K562 (cell line): ENCODE measurements at regions not wholly inside any gene's neighbourhood (a gene's known extent, or its start where the extent isn't known, plus 50 kb on each side); places are given as distances from the start of the nearest gene placed in this dataset.

ENCODE experiments used
- CHD1 ChIP-seq: fragments of 200-600 bp; sonication (generic); IDR thresholded peaks from one replicate; pipeline ENCODE4 v1.6.1; 2012; ENCODE audit warnings: mild to moderate bottlenecking, moderate library complexity, low read length, inconsistent platforms
- DIDO1 ChIP-seq: fragments of 450-650 bp; IDR thresholded peaks from 2 replicates; pipeline ENCODE4 v1.6.1; 2016; ENCODE audit warnings: low read depth, missing biosample characterization, missing genetic modification characterization
- FOXJ3 ChIP-seq: sonication (generic); formaldehyde crosslinking; IDR thresholded peaks from 2 replicates; pipeline ENCODE4 v1.4.0; 2020; ENCODE audit warnings: mild to moderate bottlenecking, missing genetic modification reagents
- FOXK1 ChIP-seq: sonication (generic); formaldehyde crosslinking; IDR thresholded peaks from 2 replicates; pipeline ENCODE4 v1.8.0; 2022; ENCODE audit warnings: missing genetic modification reagents, mild to moderate bottlenecking, borderline replicate concordance
- HDAC6 ChIP-seq: IDR thresholded peaks from 2 replicates; pipeline ENCODE4 v1.6.1; 2012; ENCODE audit warnings: low read depth, mild to moderate bottlenecking, control low read depth, inconsistent platforms, low read length, moderate library complexity
- L3MBTL2 ChIP-seq: fragments of 450-650 bp; IDR thresholded peaks from 2 replicates; pipeline ENCODE4 v1.6.1; 2016; ENCODE audit warnings: mild to moderate bottlenecking, moderate library complexity
- POLR3A ChIP-seq: IDR thresholded peaks from 2 replicates; pipeline ENCODE4 v1.6.1; 2011; ENCODE audit warnings: borderline replicate concordance, mild to moderate bottlenecking, moderate library complexity; ENCODE audit not compliant: insufficient read length, insufficient read depth; ENCODE audit errors: extremely low read depth
- PPARD ChIP-seq: fragments of 250-450 bp; sonication (Bioruptor Pico); IDR thresholded peaks from 2 replicates; pipeline ENCODE4 v1.8.0; 2022; ENCODE audit warnings: inconsistent platforms, mild to moderate bottlenecking, moderate library complexity
- PTBP1 ChIP-seq: fragments of 200-400 bp; formaldehyde crosslinking; IDR thresholded peaks from 2 replicates; pipeline ENCODE4 v1.6.1; 2017; ENCODE audit warnings: low read depth, low read length
- SMAD2 ChIP-seq: fragments of 150-350 bp; IDR thresholded peaks from 2 replicates; pipeline ENCODE4 v1.6.1; 2014; ENCODE audit warnings: low read depth, mild to moderate bottlenecking, low read length
- TBP ChIP-seq: optimal IDR thresholded peaks from 2 replicates; pipeline ENCODE3; 2011; ENCODE audit warnings: low read depth, low read length, improper control_type of control experiment
- TRIM24 ChIP-seq, 2 experiments: fragments of 450-650 bp; IDR thresholded peaks; 2 replicates each; pipeline ENCODE4 v1.6.1; 2016
- YBX1 ChIP-seq: fragments of 450-650 bp; IDR thresholded peaks from 2 replicates; pipeline ENCODE4 v1.7.1; 2016; ENCODE audit warnings: mild to moderate bottlenecking
- ZC3H8 ChIP-seq: fragments of 450-650 bp; IDR thresholded peaks from 2 replicates; pipeline ENCODE4 v1.6.1; 2017
- ZNF668 ChIP-seq: fragments of 250-450 bp; sonication (Bioruptor Pico); IDR thresholded peaks from 2 replicates; pipeline ENCODE4 v1.8.0; 2022; ENCODE audit warnings: mild to moderate bottlenecking, inconsistent platforms
- ZNF764 ChIP-seq: fragments of 250-450 bp; sonication (Bioruptor Pico); IDR thresholded peaks from 2 replicates; pipeline ENCODE4 v1.4.0; 2020; ENCODE audit warnings: low read depth, mild to moderate bottlenecking, moderate library complexity
- ZNF79 ChIP-seq: fragments of 250-450 bp; sonication (Bioruptor Pico); IDR thresholded peaks from 2 replicates; pipeline ENCODE4 v1.4.0; 2020; ENCODE audit warnings: low read depth, mild to moderate bottlenecking, moderate library complexity
- TF ChIP-seq, protein P1 (sequence below), 2 experiments: fragments of 450-650 bp in 1 of 2; IDR thresholded peaks; 2 replicates each; pipeline ENCODE4 v1.6.1; 2011 to 2017; ENCODE audit warnings: low read depth in 2 of 2, antibody characterized with exemption in 1 of 2, borderline replicate concordance in 1 of 2, low read length in 1 of 2, mild to moderate bottlenecking in 1 of 2, mixed read lengths in 1 of 2; ENCODE audit not compliant: control insufficient read depth in 1 of 2
- TF ChIP-seq, protein P2 (sequence below): fragments of 250-450 bp; sonication (Bioruptor Pico); IDR thresholded peaks from 2 replicates; pipeline ENCODE4 v1.8.0; 2022; ENCODE audit warnings: inconsistent platforms, mild to moderate bottlenecking, moderate library complexity, borderline replicate concordance
- TF ChIP-seq, protein P3 (sequence below): fragments of 250-450 bp; sonication (Bioruptor Pico); IDR thresholded peaks from 2 replicates; pipeline ENCODE4 v1.5.0; 2021; ENCODE audit warnings: mild to moderate bottlenecking, borderline replicate concordance

DNA sequence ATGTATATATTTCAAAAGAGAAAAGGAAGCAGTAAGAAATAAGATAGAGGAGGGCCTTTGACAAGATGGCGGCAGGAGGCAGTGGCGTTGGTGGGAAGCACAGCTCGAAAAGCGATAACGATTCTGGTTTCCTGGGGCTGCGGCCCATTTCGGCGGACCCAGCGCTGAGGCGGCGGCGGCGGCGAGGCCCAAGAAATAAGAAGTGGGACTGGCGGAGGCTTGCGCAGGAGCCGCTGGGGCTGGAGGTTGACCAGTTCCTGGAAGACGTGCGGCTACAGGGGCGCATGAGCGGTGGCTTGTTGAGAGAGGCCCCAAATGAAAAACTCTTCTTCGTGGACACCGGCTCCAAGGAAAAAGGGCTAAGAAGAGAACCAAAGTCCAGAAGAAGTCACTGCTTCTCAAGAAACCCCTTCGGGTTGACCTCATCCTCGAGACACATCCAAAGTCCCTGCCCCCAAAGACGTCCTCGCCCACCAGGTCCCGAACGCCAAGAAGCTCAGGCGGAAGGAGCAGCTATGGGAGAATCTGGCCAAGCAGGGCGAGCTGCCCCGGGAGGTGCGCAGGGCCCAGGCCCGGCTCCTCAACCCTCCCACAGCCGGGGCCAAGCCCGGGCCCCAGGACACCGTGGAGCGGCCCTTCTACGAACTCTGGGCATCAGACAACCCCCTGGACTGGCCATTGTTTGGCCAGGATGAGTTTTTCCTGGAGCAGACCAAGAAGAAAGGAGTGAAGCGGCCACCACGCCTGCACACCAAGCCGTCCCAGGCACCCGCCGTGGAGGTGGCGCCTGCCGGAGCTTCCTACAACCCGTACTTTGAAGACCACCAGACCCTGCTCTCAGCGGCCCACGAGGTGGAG is 624.3 kb downstream of the MCTP2 start (continued):
- TF ChIP-seq, protein P1, sequence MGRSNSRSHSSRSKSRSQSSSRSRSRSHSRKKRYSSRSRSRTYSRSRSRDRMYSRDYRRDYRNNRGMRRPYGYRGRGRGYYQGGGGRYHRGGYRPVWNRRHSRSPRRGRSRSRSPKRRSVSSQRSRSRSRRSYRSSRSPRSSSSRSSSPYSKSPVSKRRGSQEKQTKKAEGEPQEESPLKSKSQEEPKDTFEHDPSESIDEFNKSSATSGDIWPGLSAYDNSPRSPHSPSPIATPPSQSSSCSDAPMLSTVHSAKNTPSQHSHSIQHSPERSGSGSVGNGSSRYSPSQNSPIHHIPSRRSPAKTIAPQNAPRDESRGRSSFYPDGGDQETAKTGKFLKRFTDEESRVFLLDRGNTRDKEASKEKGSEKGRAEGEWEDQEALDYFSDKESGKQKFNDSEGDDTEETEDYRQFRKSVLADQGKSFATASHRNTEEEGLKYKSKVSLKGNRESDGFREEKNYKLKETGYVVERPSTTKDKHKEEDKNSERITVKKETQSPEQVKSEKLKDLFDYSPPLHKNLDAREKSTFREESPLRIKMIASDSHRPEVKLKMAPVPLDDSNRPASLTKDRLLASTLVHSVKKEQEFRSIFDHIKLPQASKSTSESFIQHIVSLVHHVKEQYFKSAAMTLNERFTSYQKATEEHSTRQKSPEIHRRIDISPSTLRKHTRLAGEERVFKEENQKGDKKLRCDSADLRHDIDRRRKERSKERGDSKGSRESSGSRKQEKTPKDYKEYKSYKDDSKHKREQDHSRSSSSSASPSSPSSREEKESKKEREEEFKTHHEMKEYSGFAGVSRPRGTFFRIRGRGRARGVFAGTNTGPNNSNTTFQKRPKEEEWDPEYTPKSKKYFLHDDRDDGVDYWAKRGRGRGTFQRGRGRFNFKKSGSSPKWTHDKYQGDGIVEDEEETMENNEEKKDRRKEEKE (IDR thresholded peaks at IDR 0.05; ENCODE audit: borderline replicate concordance in 1 of 2, control insufficient read depth in 1 of 2, low read depth in 2 of 2, low read length in 1 of 2): no peak
- TF ChIP-seq POLR3A (no peak), L3MBTL2 (peak; percentile 67), PTBP1 (no peak), TRIM24 (IDR thresholded peaks at IDR 0.05) (no peak), FOXK1 (CRISPR knock-in tag) (no peak), PPARD (CRISPR knock-in tag) (no peak), DIDO1 (tag) (no peak), ZNF764 (CRISPR knock-in tag) (no peak), FOXJ3 (no peak), ZNF668 (CRISPR knock-in tag) (no peak), ZNF79 (CRISPR knock-in tag) (no peak), HDAC6 (no peak), SMAD2 (no peak), CHD1 (peak; percentile 66), YBX1 (no peak), TBP (peak; percentile 52), ZC3H8 (no peak)
- TF ChIP-seq, protein P2, sequence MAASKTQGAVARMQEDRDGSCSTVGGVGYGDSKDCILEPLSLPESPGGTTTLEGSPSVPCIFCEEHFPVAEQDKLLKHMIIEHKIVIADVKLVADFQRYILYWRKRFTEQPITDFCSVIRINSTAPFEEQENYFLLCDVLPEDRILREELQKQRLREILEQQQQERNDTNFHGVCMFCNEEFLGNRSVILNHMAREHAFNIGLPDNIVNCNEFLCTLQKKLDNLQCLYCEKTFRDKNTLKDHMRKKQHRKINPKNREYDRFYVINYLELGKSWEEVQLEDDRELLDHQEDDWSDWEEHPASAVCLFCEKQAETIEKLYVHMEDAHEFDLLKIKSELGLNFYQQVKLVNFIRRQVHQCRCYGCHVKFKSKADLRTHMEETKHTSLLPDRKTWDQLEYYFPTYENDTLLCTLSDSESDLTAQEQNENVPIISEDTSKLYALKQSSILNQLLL: no peak
- TF ChIP-seq, protein P3, sequence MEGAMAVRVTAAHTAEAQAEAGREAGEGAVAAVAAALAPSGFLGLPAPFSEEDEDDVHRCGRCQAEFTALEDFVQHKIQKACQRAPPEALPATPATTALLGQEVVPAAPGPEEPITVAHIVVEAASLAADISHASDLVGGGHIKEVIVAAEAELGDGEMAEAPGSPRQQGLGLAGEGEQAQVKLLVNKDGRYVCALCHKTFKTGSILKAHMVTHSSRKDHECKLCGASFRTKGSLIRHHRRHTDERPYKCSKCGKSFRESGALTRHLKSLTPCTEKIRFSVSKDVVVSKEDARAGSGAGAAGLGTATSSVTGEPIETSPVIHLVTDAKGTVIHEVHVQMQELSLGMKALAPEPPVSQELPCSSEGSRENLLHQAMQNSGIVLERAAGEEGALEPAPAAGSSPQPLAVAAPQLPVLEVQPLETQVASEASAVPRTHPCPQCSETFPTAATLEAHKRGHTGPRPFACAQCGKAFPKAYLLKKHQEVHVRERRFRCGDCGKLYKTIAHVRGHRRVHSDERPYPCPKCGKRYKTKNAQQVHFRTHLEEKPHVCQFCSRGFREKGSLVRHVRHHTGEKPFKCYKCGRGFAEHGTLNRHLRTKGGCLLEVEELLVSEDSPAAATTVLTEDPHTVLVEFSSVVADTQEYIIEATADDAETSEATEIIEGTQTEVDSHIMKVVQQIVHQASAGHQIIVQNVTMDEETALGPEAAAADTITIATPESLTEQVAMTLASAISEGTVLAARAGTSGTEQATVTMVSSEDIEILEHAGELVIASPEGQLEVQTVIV (CRISPR knock-in tag): no peak
